ENCODE measurements at regions not wholly inside any gene's neighbourhood (a gene's known extent, or its start where the extent isn't known, plus 50 kb on each side); places are given as distances from the start of the nearest gene placed in this dataset.

GRCh38 chrX:23540532-23540931, 126.8 kb upstream of the PRDX4 start (continued):
- TF ChIP-seq ZNF79 (CRISPR knock-in tag; IDR thresholded peaks at IDR 0.05; ENCODE audit: low read depth) (no peak), SP1 (CRISPR knock-in tag; IDR thresholded peaks at IDR 0.05) (no peak), CC2D1A (IDR thresholded peaks at IDR 0.05) (no peak), C11orf30 (IDR thresholded peaks at IDR 0.05; ENCODE audit: low read depth) (no peak)
- TF ChIP-seq, protein P1, sequence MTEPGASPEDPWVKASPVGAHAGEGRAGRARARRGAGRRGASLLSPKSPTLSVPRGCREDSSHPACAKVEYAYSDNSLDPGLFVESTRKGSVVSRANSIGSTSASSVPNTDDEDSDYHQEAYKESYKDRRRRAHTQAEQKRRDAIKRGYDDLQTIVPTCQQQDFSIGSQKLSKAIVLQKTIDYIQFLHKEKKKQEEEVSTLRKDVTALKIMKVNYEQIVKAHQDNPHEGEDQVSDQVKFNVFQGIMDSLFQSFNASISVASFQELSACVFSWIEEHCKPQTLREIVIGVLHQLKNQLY (CRISPR knock-in tag; conservative IDR thresholded peaks at IDR 0.05), result no peak
- TF ChIP-seq, protein P2, sequence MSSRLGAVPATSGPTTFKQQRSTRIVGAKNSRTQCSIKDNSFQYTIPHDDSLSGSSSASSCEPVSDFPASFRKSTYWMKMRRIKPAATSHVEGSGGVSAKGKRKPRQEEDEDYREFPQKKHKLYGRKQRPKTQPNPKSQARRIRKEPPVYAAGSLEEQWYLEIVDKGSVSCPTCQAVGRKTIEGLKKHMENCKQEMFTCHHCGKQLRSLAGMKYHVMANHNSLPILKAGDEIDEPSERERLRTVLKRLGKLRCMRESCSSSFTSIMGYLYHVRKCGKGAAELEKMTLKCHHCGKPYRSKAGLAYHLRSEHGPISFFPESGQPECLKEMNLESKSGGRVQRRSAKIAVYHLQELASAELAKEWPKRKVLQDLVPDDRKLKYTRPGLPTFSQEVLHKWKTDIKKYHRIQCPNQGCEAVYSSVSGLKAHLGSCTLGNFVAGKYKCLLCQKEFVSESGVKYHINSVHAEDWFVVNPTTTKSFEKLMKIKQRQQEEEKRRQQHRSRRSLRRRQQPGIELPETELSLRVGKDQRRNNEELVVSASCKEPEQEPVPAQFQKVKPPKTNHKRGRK (tag; IDR thresholded peaks at IDR 0.05), result no peak

DNA sequence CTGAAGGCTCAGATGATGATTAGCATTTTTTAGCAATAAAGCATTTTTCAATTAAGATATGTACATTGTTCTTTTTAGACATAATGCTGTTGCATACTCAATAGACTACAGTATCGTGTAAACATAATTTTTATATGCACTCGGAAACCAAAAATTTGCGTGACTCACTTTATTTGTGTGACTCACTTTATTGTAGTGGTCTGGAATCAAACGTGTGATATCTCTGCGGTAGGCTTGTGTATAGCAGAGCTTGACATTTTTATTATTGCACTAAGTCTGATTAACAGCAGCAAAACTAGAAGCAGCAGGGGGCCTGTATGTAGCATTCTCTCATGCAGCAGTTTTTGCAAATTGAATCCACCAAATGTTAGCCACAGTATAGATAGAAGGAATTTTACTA, 119.1 kb upstream of the PRDX4 start:
- intact Hi-C loops (cut with micrococcal nuclease), result no loop called here
- ChIA-PET POLR2A (no interaction called here), CTCF (ENCODE audit: low intra/inter-chr PET ratio) (no interaction called here)
- H3K27me3 ChIP-seq (ENCODE audit: control insufficient read depth in 2 of 2, insufficient read depth in 2 of 2, low read length in 2 of 2), result no peaks in the 10 kb centered on the region
- H3K36me3 ChIP-seq (ENCODE audit: control insufficient read depth, insufficient read depth, low read length), result no peaks in the 10 kb centered on the region
- no peaks in the 10 kb centered on the region for H3K9me1 ChIP-seq (ENCODE audit: control insufficient read depth, insufficient read depth, low read length)
- no peak overlapping the region for H3K27ac ChIP-seq (ENCODE audit: extremely low read depth, low read depth, low read length)
- no peak for FAIRE-seq
- in situ Hi-C loops (cut with MboI), result no loop called here
- DNase-seq (ENCODE audit: extremely low read depth in 1 of 4, low spot score in 3 of 4), result no peak
- H4K20me1 ChIP-seq (replicated peaks; ENCODE audit: control insufficient read depth, insufficient read depth, low read length), result no peaks in the 10 kb centered on the region
- H3K79me2 ChIP-seq (ENCODE audit: control insufficient read depth, insufficient read depth, low read length), result no peaks in the 10 kb centered on the region
- H3K4me3 ChIP-seq, result no peak overlapping the region
- H2AFZ ChIP-seq (ENCODE audit: low read depth, low read length), result no peak overlapping the region
- 2% methylated on average over 5 of the region's 5 CpGs for WGBS (ENCODE audit: insufficient coverage, low coverage, missing lambda C conversion rate)
- H3K4me1 ChIP-seq (replicated peaks in 1 of 2; ENCODE audit: control insufficient read depth in 2 of 2, insufficient read depth in 2 of 2, low read length in 2 of 2), result no peaks in the 10 kb centered on the region
- no TSS peak for BruUV-seq (replicated peaks)
- no peak overlapping the region for H3K9ac ChIP-seq (ENCODE audit: insufficient read depth in 1 of 2, low read depth in 2 of 2, low read length in 2 of 2)
- H3K4me2 ChIP-seq (ENCODE audit: insufficient read depth, low read length), result no peak overlapping the region
- TF ChIP-seq SRSF1 (IDR thresholded peaks at IDR 0.05; ENCODE audit: low read depth, low read length), result no peak
- TF ChIP-seq ZNF445 (CRISPR knock-in tag; IDR thresholded peaks at IDR 0.05; ENCODE audit: low read depth), result no peak
- TF ChIP-seq CBX1 (IDR thresholded peaks at IDR 0.05; ENCODE audit: low read depth), result no peak
- no peak for TF ChIP-seq ZFPM2 (CRISPR knock-in tag; IDR thresholded peaks at IDR 0.05)
- no peak for ATAC-seq
- no peaks in the 10 kb centered on the region for H3K9me3 ChIP-seq (replicated peaks; ENCODE audit: control insufficient read depth, insufficient read depth, low read depth, low read length)

Data from K562 (cell line).